Umbilical cord (tissue), 1 donor: ENCODE measurements at regions not wholly inside any gene's neighbourhood (a gene's known extent, or its start where the extent isn't known, plus 50 kb on each side); places are given as distances from the start of the nearest gene placed in this dataset.
"Not testable (repeated sequence)": the region's sequence is repeated elsewhere in the genome, so short reads cannot be mapped to it uniquely, and the experiment has no call there.

Experiments
- DNase-seq: peaks from one replicate; pipeline ENCODE4 v3.0.0-alpha.2; 2015; ENCODE audit warnings: low spot score

DNA sequence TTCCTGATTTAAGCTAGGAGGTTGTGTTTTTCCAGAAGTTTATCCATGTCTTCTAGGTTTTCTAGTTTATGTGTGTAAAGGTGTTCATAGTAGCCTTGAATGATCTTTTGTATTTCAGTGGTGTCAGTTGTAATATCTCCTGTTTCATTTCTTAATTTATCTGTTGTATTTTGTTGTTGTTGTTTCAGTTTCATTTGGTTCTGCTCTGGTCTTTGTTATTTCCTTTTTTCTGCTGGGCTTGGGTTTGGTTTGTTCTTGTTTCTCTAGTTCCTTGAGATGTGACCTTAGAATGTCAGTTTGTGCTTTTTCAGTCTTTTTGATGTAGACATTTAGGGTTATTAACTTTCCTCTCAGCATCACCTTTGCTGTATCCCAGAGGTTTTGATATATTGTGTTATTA is 62.8 kb downstream of the SCP2D1 start:
- DNase-seq = not testable (repeated sequence)

DNA sequence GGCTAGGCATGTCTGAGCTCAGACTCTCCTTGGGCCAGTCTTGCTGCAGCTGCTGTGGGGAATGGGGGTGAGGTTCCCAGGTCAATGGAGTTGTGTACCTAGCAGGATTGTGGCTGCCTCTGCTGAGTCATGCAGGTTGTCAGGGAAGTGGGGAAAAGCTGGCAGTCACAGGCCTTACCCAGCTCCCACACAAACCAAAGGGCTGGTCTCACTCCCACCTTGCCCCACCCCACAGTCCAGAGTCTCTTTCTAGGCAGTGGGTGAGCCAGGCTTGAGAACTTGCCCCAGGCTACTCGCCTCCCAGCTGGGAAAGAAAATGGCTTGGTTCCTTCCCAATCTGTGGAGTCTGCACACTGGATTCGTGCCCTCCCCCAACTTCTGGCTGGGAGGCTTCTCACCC is 65.7 kb downstream of the SCP2D1 start:
- no peak for DNase-seq

DNA sequence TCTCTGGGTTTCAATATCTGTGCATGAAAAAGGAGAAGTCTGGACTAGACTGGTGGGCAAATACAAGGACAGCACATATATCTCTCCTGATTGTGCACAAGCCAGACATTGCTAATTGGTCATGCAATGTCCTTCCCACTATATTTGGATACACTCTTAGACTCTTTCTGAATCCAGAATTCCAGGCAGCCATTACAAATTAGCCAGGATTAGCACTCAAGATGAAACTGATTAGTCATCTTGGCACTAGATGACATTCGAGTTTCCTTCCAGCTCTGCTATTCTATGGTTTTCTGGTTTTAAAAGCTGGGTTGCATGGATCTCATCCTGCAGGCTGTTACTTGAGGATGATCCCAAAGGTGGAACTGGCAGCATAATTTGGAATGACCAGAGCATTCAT is 73.2 kb downstream of the SCP2D1 start:
- no peak for DNase-seq

DNA sequence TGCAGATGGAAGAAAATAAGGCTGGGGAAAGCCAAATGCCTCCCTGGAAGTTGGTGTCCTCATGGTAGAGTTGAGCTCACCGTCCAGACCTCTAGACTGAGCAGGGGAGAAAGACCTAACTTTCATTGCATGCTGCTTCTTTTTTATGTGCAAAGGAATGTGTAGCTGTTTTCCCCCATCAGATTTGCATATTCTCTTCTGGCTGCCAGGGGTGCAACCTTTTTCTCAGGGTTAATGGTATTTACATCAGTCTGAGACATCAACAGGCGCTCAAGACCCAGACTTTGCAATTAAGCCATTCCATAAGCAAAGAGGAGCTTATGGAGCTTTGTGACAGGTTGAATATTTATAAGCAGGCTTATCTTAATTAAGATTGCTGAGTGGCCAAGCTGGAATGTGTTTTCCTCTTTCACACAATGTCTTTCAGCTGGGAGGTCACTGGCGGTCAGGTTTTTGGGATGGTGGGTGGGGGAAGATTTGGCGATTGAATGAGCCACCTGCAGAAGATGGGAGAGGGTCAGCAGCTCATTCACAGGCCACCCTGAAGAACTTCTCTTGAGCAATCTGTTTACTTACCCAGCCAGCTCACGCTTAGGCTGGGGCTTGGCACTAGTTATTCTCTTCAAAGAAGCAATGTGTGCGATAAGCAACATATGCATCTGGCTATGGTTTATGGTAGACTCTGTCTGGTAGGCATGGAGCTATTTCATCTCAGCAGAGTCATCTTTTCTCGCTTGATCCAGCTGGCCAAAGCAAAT is 88.6 kb downstream of the SCP2D1 start:
- no peak for DNase-seq

DNA sequence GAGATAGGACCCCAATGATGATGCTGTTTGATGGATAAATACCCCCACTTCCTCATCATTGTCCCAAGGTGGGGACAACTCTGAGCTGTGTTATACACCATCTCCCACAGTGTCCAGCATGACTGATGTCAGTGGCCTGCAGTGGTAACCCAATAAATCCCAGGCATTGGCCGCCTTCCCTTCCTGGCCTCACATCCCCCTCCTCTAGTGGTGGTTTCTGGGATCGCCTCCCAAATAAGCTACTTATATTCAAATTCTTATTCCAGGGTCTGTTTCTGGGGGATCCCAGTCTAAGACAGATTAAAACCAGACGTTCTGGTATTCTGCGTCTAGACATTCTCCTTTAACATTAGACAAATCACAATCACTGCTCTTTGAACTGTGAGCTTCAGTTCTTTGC is 90.6 kb downstream of the SCP2D1 start:
- DNase-seq = no peak

DNA sequence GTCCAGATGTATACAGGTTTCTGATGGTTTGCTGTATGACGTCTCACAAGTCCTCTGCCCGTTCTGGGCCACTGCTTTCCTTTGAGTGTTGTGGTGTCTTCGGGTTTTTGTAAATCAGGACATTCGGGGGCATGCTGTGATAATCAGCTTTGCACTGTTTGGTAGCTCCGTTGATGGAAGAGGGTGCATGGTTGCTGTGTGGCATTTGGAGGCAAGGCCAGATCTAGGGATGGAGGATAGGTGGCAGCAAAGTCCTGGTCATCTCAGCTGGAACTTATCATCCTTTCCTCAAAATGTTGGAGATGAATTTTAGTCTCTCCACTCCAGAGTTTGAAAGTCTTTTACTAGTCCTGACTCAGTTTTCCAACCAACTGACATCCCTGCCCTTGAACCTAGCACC is 91.0 kb downstream of the SCP2D1 start:
- DNase-seq = peak; percentile 9

DNA sequence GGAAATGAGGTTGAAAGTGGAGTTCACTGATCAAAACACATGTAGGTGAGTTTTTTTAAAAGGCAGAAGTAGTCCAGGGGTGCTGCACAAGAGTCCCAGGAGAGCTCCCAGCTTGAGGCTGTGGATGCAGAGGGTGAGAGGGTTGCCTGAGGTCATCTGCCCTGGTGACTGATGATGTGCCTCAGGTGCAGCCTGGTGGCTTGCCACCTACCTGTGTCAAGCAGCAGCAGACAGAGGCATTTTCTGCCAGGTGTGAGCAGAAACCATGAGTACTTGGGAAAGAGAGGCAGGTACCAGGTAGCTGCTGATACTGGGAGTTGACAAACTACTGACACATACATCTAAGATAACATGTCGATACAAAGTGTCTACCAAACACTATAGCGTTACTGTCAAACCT is 92.5 kb downstream of the SCP2D1 start:
- DNase-seq = no peak

DNA sequence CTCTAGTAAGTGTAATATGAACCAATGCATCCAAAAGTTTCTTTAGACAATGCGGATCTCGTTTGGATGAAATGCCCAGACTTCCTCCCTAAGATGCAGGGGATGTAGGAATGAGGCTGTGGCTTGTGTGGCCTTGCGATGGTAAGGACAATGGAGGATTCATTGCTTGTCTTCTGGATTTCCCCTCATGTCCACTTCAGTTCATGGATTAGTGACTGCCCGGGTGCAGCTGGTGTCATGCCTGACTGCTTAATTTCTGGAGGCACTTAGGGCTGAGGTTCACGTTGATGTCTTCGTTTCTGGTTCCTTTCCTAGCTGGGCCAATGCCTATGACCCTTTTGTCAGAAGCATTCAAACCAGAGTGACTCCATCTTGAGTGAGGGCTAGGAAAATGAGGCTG is 93.8 kb downstream of the SCP2D1 start:
- no peak for DNase-seq

DNA sequence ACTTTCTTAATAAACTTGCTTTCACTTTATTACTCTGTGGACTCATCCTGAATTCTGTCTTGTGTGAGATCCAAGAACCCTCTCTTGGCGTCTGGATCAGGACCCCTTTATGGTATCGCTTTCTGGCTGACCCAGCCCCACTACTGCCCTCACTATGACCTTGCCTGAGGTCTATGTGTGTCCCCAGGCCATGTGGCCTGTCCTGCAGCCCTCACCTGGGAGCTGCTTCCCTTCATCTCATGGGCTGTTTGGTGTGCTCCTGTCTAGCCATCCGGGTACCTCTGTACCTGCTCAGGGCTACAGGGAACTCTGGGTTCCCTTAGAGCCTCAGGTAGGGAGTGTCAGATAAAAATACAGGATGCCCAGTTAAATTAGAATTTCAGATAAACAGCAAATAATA is 94.5 kb downstream of the SCP2D1 start:
- DNase-seq = no peak

DNA sequence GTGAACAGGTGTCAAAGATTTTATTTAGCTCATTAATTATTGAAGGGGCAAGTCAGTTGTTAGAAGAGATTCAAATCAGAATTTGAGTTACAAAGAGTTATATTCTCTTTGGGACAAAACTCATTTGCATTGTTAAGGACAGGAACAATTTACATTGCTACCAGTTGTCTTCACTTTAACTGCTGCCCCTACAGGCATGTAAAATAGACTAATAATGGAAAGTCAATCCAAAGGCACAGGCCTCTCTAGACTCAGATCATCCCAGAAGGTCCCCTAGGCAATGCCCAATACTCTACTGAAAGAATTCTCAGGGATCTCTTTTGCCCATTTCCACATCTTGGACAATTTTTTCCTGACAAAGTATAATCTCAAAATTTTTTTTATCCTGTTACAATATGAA is 95.7 kb downstream of the SCP2D1 start:
- no peak for DNase-seq

DNA sequence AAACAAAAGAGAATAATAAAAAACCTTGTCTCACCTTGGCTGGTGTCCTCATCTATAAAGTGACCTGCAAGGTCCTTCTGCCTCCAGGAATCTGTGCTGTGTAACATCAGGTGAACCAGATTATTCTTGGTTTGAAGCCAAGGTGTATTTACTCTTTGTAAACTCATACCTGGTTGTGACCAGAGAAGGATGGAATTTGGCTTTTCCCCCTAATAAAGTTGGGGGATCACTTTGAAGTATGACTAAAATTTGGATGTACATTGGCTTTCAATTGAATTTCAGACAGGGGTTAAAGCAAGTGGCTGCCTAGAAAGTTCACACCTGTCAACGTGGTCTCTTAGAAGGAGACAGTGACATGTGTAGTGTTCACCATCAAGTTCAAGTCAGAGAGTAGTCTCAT is 100.1 kb downstream of the SCP2D1 start:
- DNase-seq = no peak

DNA sequence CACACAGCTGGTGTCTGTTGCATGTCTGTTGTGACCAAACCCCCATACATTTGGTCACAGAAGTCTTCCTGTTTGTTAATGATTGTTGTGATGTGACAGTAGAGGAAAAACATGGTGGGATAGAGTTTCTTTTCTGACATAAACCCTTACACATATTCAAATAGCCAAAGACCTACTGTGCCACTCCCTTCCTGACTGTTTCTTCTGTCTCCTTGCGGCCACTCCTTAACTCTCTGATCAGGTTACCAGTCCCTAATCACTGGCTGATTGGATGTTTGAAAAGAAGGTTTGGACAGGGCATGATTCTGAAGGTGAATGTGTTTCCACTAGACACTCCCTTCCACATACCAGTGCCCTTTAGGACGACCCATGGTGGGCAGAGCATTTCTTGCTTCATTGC is 101.2 kb downstream of the SCP2D1 start:
- no peak for DNase-seq

DNA sequence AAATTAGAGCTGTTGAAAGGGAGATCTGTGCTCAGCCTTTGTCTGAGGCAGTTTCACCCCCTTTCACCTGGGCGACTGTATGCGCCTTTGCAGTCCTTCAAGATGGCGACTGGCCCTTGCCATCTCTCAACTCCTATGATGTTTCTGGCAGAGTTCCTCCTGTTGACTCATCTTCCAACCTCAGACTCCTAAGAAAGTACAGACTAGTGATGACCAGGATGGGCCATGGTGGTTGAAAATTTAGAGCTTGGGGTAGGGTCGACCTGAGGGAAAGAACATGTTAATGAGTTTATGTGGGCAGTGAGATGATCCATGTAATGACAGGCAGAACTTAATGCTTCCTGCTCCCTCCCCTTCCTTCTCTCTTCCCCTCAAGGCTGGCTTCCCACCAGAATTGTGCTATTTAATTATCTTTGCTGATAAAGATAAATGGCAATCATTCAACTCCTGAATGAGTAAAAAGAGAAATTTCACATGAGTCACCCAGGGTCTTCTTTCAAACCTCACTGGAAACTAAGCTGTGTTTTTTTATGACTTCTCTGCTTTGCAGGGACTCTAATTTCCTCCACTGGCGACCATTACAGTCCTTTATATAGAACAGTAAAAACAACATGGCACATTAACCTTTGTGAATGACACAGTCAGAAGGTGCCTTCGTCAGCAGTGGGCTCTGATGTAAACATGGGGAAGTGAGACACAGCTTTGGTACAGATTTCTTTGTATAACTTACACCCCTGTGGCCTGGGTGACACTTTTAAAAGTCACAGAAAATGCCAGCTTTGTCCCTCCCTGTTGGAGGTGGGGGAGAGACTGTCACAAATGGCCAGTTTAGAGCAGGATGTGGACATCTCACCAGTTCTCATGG is 103.5 kb downstream of the SCP2D1 start:
- peak; percentile 8 for DNase-seq

DNA sequence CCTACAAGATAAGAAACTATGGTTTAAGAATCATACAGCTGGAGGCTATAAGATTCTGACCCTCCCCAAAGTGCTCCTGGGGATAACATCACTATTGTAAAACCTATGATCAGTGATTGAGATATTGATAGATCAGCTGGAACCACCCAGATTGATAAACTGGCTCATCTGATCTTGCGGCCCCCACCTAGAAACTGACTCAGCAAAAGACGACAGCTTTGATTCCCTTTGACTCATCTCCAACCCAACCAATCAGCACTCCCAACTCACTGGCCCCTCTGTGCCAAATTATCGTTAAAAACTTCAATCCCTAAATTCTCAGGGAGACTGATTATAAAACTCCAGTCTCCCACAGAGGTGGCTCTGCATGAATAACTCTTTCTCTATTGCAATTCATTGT is 106.4 kb downstream of the SCP2D1 start:
- DNase-seq = no peak

DNA sequence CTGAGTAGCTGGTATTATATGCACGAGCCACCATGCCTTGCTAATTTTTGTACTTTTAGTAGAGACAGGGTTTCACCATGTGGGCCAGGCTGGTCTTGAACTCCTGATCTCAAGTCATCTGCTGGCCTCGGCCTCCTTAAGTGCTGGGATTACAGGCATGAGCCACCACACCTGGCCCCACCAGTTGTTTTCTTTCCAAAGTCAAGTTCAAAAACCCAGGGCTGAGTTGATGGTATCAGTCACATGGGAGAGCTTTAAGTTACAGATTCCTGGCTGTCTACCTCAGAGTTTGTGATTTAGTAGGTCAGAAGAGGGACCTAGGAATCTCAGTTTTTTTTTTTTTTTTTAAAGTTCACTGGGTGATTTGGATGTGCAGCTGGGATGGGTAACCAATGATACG is 107.7 kb downstream of the SCP2D1 start:
- DNase-seq = no peak

DNA sequence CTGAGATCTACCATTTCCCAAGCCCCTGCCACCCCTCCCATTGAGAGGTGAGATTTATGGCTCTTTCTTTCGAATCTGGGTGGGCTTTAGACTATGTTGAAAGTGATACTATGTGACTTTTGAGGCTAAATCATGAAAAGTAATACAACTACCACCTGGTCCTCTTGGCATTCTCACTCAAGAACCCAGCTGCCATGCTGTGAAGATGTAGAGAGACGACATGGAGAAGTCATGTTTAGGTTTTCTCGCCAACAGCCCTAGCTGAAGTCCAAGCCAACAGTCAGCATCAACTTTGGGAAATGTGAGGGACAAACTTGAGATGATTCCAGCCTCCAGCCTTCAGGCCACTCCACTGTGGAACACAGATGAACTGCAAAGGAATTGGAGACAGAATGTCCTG is 108.7 kb downstream of the SCP2D1 start:
- DNase-seq = no peak

DNA sequence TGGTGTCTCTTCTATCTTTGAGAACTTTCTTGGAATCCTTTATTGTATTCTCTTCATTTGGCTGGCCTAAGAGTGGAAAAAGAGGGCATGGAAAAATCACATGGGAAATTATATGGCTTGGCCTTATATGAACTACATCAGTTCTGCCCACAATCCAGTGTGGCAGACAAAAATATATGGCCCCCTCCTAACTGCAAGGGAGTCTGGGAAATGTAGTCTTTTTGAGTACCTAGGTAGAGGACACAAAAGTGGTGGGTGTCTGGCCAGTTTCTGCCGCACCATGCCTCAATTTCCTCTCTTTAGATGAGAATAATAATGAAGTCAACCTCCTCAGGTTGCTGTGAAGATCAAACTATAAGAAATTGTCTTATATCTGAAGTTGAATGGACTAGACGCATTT is 109.3 kb downstream of the SCP2D1 start:
- DNase-seq = no peak

DNA sequence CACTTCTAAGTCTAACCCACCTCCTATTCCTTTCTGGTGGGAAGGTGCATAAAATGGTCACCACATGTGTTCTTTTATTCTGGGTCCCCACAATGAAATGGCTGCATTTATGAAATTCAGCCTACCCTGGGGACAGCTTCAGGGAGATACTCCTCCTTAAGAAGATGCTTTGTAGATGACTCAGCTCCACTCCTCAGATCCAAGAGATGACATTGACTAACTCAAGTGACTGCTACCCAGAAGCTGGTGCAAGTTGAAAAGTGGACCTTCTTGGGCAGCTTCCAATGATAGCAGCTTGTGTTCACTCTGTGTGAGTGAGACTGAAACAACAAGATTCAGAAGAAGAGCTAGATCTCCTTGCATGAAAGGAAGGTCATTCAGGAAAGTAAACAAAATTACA is 113.4 kb downstream of the SCP2D1 start:
- no peak for DNase-seq

DNA sequence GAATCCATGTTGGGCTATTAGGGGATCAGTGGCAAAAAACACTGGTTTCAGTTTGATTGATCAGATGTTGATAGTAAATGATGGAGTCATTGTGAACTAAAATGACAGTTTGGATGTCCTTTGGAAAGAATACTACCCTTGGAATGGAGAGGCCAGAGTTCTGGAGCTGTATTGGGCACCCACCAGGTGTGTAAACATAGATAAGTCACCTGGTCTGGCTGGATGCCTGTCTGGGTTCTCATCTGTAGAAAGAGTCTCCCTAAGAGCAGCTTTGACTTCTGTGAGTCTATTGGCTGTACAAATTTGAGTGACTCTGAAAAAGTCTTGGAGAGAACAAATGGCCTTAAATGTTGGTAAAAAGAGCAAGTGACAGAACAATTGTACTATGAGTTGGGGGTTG is 115.0 kb downstream of the SCP2D1 start:
- no peak for DNase-seq

DNA sequence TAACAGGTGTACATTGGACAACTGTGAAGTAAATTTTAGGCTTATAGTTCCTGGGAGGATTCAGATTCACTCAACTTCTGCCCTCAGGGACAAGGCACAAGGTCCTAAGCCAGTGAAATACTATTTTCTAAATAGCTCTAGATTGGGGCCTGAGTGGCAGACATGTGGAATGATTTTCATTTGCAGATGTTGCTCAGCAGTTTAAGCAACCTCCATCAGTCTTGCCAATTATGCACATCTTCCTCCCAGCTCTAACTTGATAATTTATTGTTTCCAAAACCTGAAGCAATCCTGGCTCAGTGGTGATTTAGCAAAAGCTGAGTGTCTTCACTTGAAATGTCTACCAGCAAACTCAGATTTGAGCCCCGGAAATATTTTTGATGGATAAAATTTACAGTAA is 116.2 kb downstream of the SCP2D1 start:
- DNase-seq = no peak

DNA sequence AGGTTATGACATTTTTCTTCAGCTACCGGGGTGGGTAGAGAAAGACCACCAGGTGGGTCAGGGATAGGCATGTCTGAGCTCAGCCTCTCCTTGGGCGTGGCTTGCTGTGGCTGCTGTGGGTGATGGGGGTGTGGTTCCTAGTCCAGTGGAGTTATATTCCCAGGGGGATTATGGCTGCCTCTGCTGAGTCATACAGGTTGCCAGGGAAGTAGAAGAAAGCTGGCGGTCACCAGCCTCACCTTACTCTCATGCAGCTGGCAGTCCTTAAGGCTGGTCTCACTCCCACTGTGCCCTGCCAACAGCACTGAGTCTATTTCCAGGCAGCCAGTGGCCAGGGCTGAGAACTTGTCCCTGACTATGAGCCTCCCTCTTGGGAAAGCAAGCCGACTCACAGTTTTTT is 130.0 kb downstream of the SCP2D1 start:
- no peak for DNase-seq

DNA sequence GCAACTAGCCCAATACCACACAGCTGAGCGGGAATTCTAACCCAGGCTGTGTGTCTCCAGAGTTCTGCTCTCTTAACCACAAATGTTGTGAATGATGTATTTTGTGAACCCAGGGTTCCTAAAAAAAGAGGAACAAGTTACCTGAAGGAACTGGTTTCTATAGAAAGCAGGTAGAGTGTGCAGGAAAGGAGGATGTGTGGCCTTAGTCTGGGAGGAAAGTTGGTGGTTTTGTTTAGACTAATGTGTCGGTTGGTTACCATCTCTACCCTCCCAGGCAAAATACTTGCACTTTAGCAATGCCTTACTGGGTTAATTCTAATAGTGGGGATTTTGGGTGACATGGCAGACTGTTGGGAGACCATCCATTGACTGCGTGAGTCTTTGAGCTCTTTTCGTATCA is 143.3 kb downstream of the SCP2D1 start:
- no peak for DNase-seq

DNA sequence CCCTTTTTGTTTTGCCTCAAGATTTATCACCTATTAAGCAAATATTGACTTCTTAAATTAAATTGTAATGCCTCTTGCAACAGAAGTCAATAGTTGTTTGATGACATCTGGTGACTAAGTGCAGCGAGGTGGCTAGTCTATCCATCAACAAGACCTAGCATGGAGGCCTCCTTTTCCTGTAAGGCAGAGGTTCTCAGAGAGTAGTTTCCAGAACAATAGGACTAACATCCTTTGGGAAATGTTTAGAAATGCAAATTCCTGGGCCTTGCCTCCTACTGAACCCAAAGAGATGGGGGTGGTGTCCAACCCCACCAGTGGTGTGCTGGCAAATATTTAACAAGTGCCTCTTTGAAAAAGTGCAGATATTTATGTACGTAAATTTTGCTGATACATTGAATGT is 143.7 kb downstream of the SCP2D1 start:
- DNase-seq = no peak
